ENCODE measurements at regions not wholly inside any gene's neighbourhood (a gene's known extent, or its start where the extent isn't known, plus 50 kb on each side); places are given as distances from the start of the nearest gene placed in this dataset.

DNA sequence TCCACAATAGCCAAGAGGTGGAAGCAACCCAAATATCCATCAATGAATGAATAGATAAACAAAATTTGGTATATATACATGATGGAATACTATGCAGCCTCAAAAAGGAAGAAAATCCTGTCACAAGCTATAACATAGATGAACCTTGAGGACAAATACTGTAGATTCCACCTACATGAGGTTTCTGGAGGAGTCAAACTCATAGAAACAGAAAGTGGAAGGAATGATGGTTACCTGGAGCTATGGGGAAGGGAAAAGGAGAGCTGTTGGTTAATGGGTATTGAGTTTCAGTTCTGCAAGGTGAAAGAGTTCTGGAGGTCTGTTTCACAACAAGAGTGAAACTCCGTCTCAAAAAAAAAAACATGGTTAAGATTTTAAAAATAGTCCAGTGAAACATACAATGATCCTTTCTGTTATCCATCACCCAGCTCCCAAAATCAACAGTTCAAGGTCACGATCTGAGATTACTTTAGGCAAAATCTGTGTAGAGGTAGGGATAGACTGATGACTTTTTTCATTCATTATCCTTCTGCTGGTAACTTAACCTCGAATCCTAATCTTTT is 80.8 kb upstream of the HNRNPU start:
- no peak for DNase-seq (ENCODE audit: low spot score)

DNA sequence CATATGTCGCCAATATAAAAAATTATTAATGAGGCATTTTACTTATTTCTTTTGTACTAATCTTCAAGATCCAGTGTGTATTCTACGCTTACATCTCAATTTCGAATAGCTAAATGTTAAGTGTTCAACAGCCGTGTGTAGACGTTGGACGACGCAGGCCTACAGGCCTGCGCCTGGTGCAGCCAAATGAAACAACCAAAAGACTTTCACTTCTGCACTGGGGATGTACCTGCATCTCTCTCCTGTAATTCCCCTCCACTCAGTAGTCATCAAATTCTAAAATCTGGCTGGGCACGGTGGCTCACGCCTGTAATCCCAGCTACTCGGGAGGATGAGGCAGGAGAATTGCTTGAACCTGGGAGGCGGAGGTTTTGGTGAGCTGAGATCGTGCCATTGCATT is 76.8 kb upstream of the HNRNPU start:
- no peak for DNase-seq (ENCODE audit: low spot score)

DNA sequence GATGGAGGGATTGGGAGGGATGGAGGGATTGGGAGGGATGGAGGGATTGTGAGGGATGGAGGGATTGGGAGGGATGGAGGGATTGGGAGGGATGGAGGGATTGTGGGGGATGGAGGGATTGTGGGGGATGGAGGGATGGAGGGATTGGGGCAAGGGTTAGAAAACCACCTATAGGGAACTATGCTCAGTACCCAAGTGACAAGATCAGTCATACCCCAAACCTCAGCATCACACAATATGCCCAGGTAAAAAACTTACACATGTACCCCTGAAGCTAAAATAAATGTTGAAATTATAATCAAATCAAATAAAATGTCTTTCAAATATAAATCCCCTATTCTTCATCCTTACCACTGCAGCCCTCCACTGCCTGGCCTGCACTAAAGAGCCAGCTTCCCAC is 72.8 kb upstream of the HNRNPU start:
- DNase-seq (ENCODE audit: low spot score): no peak

DNA sequence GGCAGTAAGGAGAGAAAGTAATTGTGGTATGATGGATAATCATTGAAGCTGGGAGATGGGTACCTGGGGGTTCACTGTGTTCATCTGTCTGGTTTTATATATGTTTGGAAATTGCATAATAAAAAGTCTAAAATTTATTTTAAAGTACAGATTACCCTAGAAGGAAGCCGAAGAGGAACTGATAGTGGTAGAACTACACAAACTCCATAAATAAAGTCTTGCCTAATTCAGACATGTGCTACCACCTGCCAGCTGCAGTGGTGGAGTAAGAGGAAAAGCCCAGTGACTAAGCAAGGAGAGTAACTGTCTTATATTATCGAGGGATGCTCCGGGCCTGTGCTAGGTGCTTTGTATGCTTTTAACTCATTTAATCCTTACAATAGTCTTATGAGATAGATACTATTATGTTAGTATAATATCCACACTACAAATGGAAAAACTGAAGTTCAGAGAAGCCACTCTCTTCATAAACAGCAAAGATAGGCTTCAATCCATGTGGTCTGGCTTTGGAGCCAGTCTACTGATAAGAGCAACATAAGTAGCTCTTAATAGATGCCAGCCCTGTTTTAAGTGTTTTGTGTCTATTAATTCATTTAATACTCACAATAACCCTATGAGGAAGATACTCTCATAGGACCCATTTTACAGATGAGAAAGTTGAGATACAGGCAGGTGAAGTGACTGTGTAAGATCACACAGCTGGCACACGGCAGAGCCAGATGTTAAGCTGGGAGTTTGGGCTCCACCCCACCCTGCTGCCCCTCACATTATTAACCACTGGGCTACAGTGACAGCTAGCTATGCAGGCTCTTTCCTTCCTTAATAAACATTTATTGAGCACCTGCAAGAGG is 56.8 kb upstream of the HNRNPU start:
- DNase-seq (ENCODE audit: low spot score): no peak

DNA sequence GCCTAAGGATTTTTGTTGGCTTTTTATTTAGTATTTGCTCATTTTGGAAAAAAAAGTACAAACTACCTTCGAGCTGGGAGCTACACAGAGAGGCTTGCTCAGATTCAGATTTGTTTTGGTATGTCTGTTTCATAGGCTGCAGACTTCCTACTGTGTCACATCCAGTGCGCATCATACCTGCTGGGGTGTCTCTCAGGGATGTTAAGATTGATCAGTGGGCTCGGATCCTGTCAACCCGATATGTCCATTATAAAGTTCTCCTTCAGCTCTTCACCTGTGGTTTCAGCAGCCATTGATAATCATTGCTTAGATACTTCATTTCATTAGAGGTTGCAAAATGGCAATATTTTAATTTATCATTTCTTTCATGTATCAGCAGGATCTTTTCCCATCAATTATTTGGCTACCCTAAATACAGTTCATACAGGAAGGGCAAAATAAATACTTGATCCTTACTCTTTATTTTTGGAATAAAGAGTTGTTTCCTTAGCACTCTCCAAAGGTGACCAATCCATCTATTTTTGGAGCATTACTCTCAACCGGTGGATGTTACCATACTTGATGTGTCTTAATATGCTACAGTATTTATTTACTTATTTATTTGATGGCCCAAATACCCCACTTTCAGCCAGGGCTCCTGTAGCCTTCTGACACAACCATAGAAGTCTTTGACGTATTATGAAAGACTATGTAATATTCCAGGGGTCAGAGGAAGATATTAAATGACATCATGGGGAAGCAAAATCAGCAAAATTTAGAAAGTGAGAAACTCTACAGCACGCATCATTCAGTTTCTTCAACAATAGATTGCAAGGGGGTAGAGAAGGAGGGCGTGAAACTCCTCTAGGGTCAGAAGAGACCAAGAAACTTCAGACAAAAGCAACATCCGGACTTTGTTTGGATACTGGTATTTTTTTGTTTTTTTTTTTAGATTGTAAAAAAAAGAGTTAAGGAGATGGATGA is 55.3 kb upstream of the HNRNPU start:
- DNase-seq (ENCODE audit: low spot score): no peak

DNA sequence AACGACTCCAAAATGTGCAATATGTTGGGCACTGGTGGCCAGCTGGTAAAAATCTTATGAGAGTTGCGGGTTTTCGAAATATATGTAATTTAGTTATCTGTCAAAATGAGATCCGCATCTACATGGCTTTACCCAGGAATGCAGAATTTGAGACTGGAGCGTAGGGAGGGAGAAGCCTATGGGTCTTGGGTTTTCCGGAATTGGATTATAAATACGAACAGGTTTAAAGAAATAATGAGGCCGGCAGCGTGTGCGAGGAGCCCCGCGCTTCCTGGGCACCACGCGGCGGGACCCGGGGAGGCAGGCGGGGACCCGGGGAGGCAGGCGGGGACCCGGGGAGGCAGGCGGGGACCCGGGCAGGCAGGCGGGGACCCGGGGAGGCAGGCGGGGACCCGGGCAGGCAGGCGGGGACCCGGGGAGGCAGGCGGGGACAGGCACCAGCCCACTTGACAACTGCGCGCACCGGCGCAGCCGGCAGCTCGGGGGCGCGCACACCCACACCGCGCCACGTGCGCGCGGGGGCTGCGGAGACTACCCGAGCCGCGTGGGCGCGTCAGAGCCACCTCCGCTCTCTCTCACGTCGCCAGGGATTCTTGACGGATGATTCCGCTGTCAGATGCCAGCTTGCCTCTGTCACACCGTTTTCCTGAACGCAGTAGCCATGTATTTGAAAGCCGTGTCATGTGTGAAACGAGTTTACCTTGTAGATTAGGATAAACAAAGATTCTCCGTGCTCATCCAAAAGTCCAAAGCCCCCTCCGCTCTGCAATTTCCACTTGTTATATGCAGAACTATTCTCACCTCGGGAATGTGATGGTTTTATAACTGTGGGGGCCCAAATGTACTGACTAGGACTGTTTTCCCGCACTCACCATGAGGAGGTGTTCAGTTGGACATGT is 54.3 kb upstream of the HNRNPU start:
- peak; percentile 55 for DNase-seq (ENCODE audit: low spot score)

DNA sequence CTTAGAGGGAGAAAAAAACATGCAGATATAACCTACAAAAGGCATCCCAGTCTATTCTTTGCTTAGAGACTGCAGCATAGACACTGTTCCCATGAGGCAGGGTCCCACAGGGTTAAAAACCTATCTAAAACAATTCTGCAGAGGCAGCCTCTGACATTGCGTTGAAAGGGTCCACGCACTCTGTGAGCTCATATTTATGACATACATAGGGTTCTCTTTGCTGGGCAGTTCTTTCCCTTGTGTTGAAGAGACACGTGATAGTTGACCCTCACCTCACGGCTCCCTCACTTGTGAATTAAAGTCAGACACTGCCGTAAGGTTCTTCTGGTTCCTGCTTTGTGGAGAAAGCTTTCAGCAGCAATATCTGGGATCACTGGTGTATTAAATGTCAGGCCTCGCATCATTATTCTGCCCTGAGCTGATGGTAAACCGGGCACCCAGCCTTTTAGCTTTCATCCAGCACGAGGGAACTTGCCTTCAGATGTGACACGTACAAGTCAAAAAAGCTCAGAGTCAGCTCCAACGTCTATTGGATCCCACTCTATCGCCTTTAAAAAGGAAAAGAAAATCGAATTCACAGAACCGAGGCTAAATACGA is 52.8 kb upstream of the HNRNPU start:
- DNase-seq (ENCODE audit: low spot score): no peak

DNA sequence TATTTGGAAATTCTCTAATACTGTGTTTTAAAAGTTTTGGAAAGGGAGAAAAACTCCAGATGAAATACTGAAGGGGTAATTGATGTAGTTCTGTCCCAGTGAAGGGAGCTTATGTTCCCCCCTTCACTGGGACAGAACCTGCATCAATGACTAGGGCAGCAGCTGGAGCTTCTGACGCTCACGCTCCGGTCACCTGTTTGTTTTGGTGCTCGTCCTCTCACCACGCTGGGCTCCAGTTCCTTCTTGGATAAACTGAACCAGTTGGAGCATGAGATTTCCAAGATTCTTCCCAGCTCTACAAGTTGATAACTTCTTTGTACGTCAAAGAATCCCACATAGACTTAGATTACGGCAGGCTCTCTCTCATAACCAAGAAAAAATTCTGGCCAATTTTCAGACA is 51.4 kb upstream of the HNRNPU start:
- no peak for DNase-seq (ENCODE audit: low spot score)

DNA sequence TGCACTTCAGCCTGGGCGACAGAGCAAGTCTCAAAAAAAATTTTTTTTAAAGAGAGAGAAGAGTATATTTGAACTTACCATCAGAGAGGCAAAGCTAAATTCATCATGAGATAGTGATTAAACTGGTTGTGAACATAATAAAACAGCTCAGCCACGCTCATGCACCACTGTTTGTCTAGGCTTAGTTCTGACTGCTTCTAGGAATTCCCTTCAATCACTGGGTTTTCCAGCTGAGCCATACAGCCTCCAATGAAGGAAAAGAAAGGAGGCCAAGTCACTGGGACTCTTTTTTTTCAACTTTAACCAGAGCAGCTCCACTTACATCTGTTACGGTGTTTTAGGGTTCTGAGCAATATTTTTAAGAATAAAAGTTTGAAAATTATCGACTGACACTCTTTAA is 50.4 kb upstream of the HNRNPU start:
- DNase-seq (ENCODE audit: low spot score): no peak
